ENCODE measurements at regions not wholly inside any gene's neighbourhood (a gene's known extent, or its start where the extent isn't known, plus 50 kb on each side); places are given as distances from the start of the nearest gene placed in this dataset.

- BruUV-seq (replicated peaks) = no TSS peak
- Histone ChIP-seq H3K27me3 (replicated peaks; ENCODE audit: control insufficient read depth, insufficient read depth, low read length) (no peaks in the 10 kb centered on the region), H3K36me3 (ENCODE audit: control insufficient read depth, insufficient read depth, low read length) (no peaks in the 10 kb centered on the region), H3K4me3 (ENCODE audit: low read depth, low read length) (no peak overlapping the region), H3K9me3 (no peaks in the 10 kb centered on the region), H3K4me1 (peaks cover 56% of the 10 kb centered on the region)
- H3K4me1 Mint-ChIP-seq (ENCODE audit: low read depth, unreplicated experiment) = peaks cover 23% of the 10 kb centered on the region
- no peak overlapping the region for H3K4me3 Mint-ChIP-seq (ENCODE audit: unreplicated experiment)
- no peak for DNase-seq
- H3K27me3 Mint-ChIP-seq (ENCODE audit: insufficient read depth, unreplicated experiment) = no peaks in the 10 kb centered on the region
- POLR2A ChIA-PET = no interaction called here
- no peaks in the 10 kb centered on the region for H3K9me3 Mint-ChIP-seq (ENCODE audit: unreplicated experiment)
- CTCF ChIA-PET = no interaction called here
- no peak overlapping the region for H3K27ac Mint-ChIP-seq (ENCODE audit: unreplicated experiment)
- peaks cover 5% of the 10 kb centered on the region for H3K36me3 Mint-ChIP-seq (ENCODE audit: insufficient read depth, unreplicated experiment)
- intact Hi-C loops (cut with micrococcal nuclease; ENCODE audit: unreplicated experiment) = no loop called here
- TF ChIP-seq CTCF (IDR thresholded peaks at IDR 0.05; ENCODE audit: insufficient read depth in 1 of 2, low read depth in 1 of 2, low read length in 1 of 2, severe bottlenecking in 1 of 2, unreplicated experiment in 1 of 2) = no peak
Measured at GRCh38 chr13:73673931-73674330, 460.3 kb downstream of the KLF12 start.

- Mint-ChIP-seq H3K4me3 (ENCODE audit: unreplicated experiment) (no peak overlapping the region), H3K27ac (ENCODE audit: unreplicated experiment) (no peak overlapping the region), H3K36me3 (ENCODE audit: insufficient read depth, unreplicated experiment) (peaks cover 5% of the 10 kb centered on the region), H3K9me3 (ENCODE audit: unreplicated experiment) (no peaks in the 10 kb centered on the region), H3K4me1 (ENCODE audit: low read depth, unreplicated experiment) (peaks cover 23% of the 10 kb centered on the region), H3K27me3 (ENCODE audit: insufficient read depth, unreplicated experiment) (no peaks in the 10 kb centered on the region)
- peaks cover 51% of the 10 kb centered on the region for H3K4me1 ChIP-seq
- BruUV-seq (replicated peaks) = no TSS peak
- CTCF ChIA-PET = no interaction called here
- no peaks in the 10 kb centered on the region for H3K36me3 ChIP-seq (ENCODE audit: control insufficient read depth, insufficient read depth, low read length)
- intact Hi-C loops (cut with micrococcal nuclease; ENCODE audit: unreplicated experiment) = no loop called here
- DNase-seq = no peak
- H3K9me3 ChIP-seq = no peaks in the 10 kb centered on the region
- H3K4me3 ChIP-seq (ENCODE audit: low read depth, low read length) = no peak overlapping the region
- no peaks in the 10 kb centered on the region for H3K27me3 ChIP-seq (replicated peaks; ENCODE audit: control insufficient read depth, insufficient read depth, low read length)
- TF ChIP-seq CTCF (IDR thresholded peaks at IDR 0.05; ENCODE audit: insufficient read depth in 1 of 2, low read depth in 1 of 2, low read length in 1 of 2, severe bottlenecking in 1 of 2, unreplicated experiment in 1 of 2) = no peak
- POLR2A ChIA-PET = no interaction called here
Measured at GRCh38 chr13:73672492-73672891, 461.7 kb downstream of the KLF12 start.

- Mint-ChIP-seq H3K27me3 (ENCODE audit: insufficient read depth, unreplicated experiment) (no peaks in the 10 kb centered on the region), H3K9me3 (ENCODE audit: unreplicated experiment) (no peaks in the 10 kb centered on the region), H3K36me3 (ENCODE audit: insufficient read depth, unreplicated experiment) (peaks cover 5% of the 10 kb centered on the region), H3K4me1 (ENCODE audit: low read depth, unreplicated experiment) (peaks cover 16% of the 10 kb centered on the region), H3K4me3 (ENCODE audit: unreplicated experiment) (no peak overlapping the region), H3K27ac (ENCODE audit: unreplicated experiment) (no peak overlapping the region)
- H3K9me3 ChIP-seq = no peaks in the 10 kb centered on the region
- H3K27me3 ChIP-seq (replicated peaks; ENCODE audit: control insufficient read depth, insufficient read depth, low read length) = no peaks in the 10 kb centered on the region
- CTCF ChIA-PET = no interaction called here
- peaks cover 43% of the 10 kb centered on the region for H3K4me1 ChIP-seq
- no peaks in the 10 kb centered on the region for H3K36me3 ChIP-seq (ENCODE audit: control insufficient read depth, insufficient read depth, low read length)
- POLR2A ChIA-PET = no interaction called here
- H3K4me3 ChIP-seq (ENCODE audit: low read depth, low read length) = no peak overlapping the region
- DNase-seq = no peak
- BruUV-seq (replicated peaks) = no TSS peak
- intact Hi-C loops (cut with micrococcal nuclease; ENCODE audit: unreplicated experiment) = no loop called here
- no peak for TF ChIP-seq CTCF (IDR thresholded peaks at IDR 0.05; ENCODE audit: insufficient read depth in 1 of 2, low read depth in 1 of 2, low read length in 1 of 2, severe bottlenecking in 1 of 2, unreplicated experiment in 1 of 2)
Measured at GRCh38 chr13:73671732-73672131, 462.5 kb downstream of the KLF12 start.

Data from Caco-2 (cell line).